Astrocyte (in vitro differentiated cells and primary cell): ENCODE measurements at regions not wholly inside any gene's neighbourhood (a gene's known extent, or its start where the extent isn't known, plus 50 kb on each side); places are given as distances from the start of the nearest gene placed in this dataset.

ENCODE experiments used
- DNase-seq: peaks from one replicate; pipeline ENCODE4 v3.0.0-alpha.2; 2010; ENCODE audit warnings: low read depth
- FAIRE-seq: peaks from 2 replicates; lab custom pipeline; 2011; peaks lifted over from hg19 to GRCh38; lab: Jason Lieb, UNC
- H2AFZ ChIP-seq: 2 replicates; pipeline ENCODE4 v1.6.0; 2012; ENCODE audit warnings: low read depth, low read length, inconsistent platforms
- H3K27ac ChIP-seq: 2 replicates; pipeline ENCODE4 v1.5.1; 2011; ENCODE audit warnings: low read depth, low read length, inconsistent platforms
- H3K27me3 ChIP-seq: 2 replicates; pipeline ENCODE4 v1.6.0; 2011; ENCODE audit warnings: low read length, inconsistent platforms; ENCODE audit not compliant: insufficient read depth
- H3K36me3 ChIP-seq: 2 replicates; pipeline ENCODE4 v1.5.1; 2011; ENCODE audit warnings: low read length, inconsistent platforms; ENCODE audit not compliant: insufficient read depth
- H3K4me1 ChIP-seq: 2 replicates; pipeline ENCODE4 v1.5.1; 2011; ENCODE audit warnings: low read length, inconsistent platforms; ENCODE audit not compliant: insufficient read depth
- H3K4me2 ChIP-seq: 2 replicates; pipeline ENCODE4 v1.6.0; 2012; ENCODE audit warnings: low read length, inconsistent platforms
- H3K4me3 ChIP-seq: 2 replicates; pipeline ENCODE4 v1.5.1; 2011; ENCODE audit warnings: low read depth, mild to moderate bottlenecking, low read length, inconsistent platforms; ENCODE audit not compliant: insufficient read depth
- H3K79me2 ChIP-seq: 2 replicates; pipeline ENCODE4 v1.6.0; 2012; ENCODE audit warnings: mild to moderate bottlenecking, low read length, inconsistent platforms; ENCODE audit not compliant: insufficient read depth
- H3K9ac ChIP-seq: 2 replicates; pipeline ENCODE4 v1.6.0; 2012; ENCODE audit warnings: mild to moderate bottlenecking, low read length, inconsistent platforms
- H3K9me3 ChIP-seq: 2 replicates; pipeline ENCODE4 v1.5.1; 2012; ENCODE audit warnings: low read depth, mild to moderate bottlenecking, low read length, inconsistent platforms; ENCODE audit not compliant: insufficient read depth
- H4K20me1 ChIP-seq: 2 replicates; pipeline ENCODE4 v1.6.0; 2012; ENCODE audit warnings: low read length, inconsistent platforms; ENCODE audit not compliant: insufficient read depth
- H3K27ac Mint-ChIP-seq: one replicate; pipeline ENCODE4 v1.8.0; 2021; ENCODE audit warnings: mild to moderate bottlenecking, mixed read lengths; ENCODE audit not compliant: unreplicated experiment
- H3K27me3 Mint-ChIP-seq: one replicate; pipeline ENCODE4 v1.8.0; 2021; ENCODE audit warnings: low read depth, mixed read lengths; ENCODE audit not compliant: unreplicated experiment
- H3K36me3 Mint-ChIP-seq: one replicate; pipeline ENCODE4 v1.8.0; 2021; ENCODE audit warnings: low read depth, mixed read lengths; ENCODE audit not compliant: unreplicated experiment
- H3K4me1 Mint-ChIP-seq: one replicate; pipeline ENCODE4 v1.8.0; 2021; ENCODE audit warnings: low read depth, mixed read lengths; ENCODE audit not compliant: unreplicated experiment
- H3K4me3 Mint-ChIP-seq: one replicate; pipeline ENCODE4 v1.8.0; 2021; ENCODE audit warnings: mild to moderate bottlenecking, moderate library complexity, mixed read lengths; ENCODE audit not compliant: unreplicated experiment
- H3K9me3 Mint-ChIP-seq: one replicate; pipeline ENCODE4 v1.8.0; 2021; ENCODE audit warnings: mild to moderate bottlenecking, mixed read lengths; ENCODE audit not compliant: unreplicated experiment
- CTCF ChIP-seq: IDR thresholded peaks from 2 replicates; pipeline ENCODE4 v1.5.1; 2011; ENCODE audit warnings: low read depth, mild to moderate bottlenecking, inconsistent platforms, low read length, moderate library complexity; ENCODE audit not compliant: insufficient read depth
- EZH2 ChIP-seq: IDR thresholded peaks from 2 replicates; pipeline ENCODE4 v1.6.1; 2012; ENCODE audit warnings: mild to moderate bottlenecking, low read length, inconsistent platforms; ENCODE audit not compliant: insufficient read depth

- Histone ChIP-seq H3K79me2 (no peaks in the 10 kb centered on the region), H3K27me3 (no peaks in the 10 kb centered on the region), H3K9ac (no peak overlapping the region), H3K4me2 (no peak overlapping the region), H3K4me1 (peaks cover 12% of the 10 kb centered on the region), H3K27ac (no peak overlapping the region), H2AFZ (no peak overlapping the region), H3K9me3 (no peaks in the 10 kb centered on the region), H3K36me3 (no peaks in the 10 kb centered on the region), H4K20me1 (no peaks in the 10 kb centered on the region), H3K4me3 (no peak overlapping the region)
- Mint-ChIP-seq H3K27ac (no peak overlapping the region), H3K9me3 (peaks cover 4% of the 10 kb centered on the region), H3K27me3 (peaks cover 2% of the 10 kb centered on the region), H3K36me3 (no peaks in the 10 kb centered on the region), H3K4me3 (no peak overlapping the region), H3K4me1 (peaks cover 11% of the 10 kb centered on the region)
- DNase-seq = peak; percentile 82
- FAIRE-seq = no peak
- TF ChIP-seq EZH2 (no peak), CTCF (no peak)
Measured at GRCh38 chr1:67956116-67956515, 94.3 kb downstream of the DIRAS3 start.

- Histone ChIP-seq H3K79me2 (no peaks in the 10 kb centered on the region), H3K9ac (no peak overlapping the region), H3K4me1 (peaks cover 12% of the 10 kb centered on the region), H3K4me2 (no peak overlapping the region), H4K20me1 (no peaks in the 10 kb centered on the region), H3K36me3 (no peaks in the 10 kb centered on the region), H3K9me3 (no peaks in the 10 kb centered on the region), H2AFZ (no peak overlapping the region), H3K27ac (no peak overlapping the region), H3K4me3 (no peak overlapping the region), H3K27me3 (no peaks in the 10 kb centered on the region)
- peaks cover 4% of the 10 kb centered on the region for H3K9me3 Mint-ChIP-seq
- no peak for FAIRE-seq
- DNase-seq = no peak
- no peak overlapping the region for H3K27ac Mint-ChIP-seq
- TF ChIP-seq CTCF (no peak), EZH2 (no peak)
- H3K4me1 Mint-ChIP-seq = peaks cover 11% of the 10 kb centered on the region
- peaks cover 2% of the 10 kb centered on the region for H3K27me3 Mint-ChIP-seq
- H3K36me3 Mint-ChIP-seq = no peaks in the 10 kb centered on the region
- no peak overlapping the region for H3K4me3 Mint-ChIP-seq
Measured at GRCh38 chr1:67955591-67955990, 94.8 kb downstream of the DIRAS3 start.

GRCh38 chr1:67953301-67953700 is 97.1 kb downstream of the DIRAS3 start:
- H3K27ac ChIP-seq = no peak overlapping the region
- Mint-ChIP-seq H3K4me1 (peaks cover 11% of the 10 kb centered on the region), H3K36me3 (no peaks in the 10 kb centered on the region), H3K4me3 (no peak overlapping the region), H3K27me3 (peaks cover 2% of the 10 kb centered on the region), H3K9me3 (peaks cover 6% of the 10 kb centered on the region), H3K27ac (no peak overlapping the region)
- no peak overlapping the region for H3K4me3 ChIP-seq
- H3K36me3 ChIP-seq = no peaks in the 10 kb centered on the region
- FAIRE-seq (no peak), DNase-seq (no peak)
- TF ChIP-seq CTCF (no peak), EZH2 (no peak)
- H3K79me2 ChIP-seq = no peaks in the 10 kb centered on the region
- no peak overlapping the region for H3K4me2 ChIP-seq
- peaks cover 24% of the 10 kb centered on the region for H3K4me1 ChIP-seq
- no peak overlapping the region for H3K9ac ChIP-seq
- H3K9me3 ChIP-seq = no peaks in the 10 kb centered on the region
- H2AFZ ChIP-seq = no peak overlapping the region
- no peaks in the 10 kb centered on the region for H4K20me1 ChIP-seq
- no peaks in the 10 kb centered on the region for H3K27me3 ChIP-seq
